CD4-positive, alpha-beta T cell (primary cell): ENCODE measurements at regions not wholly inside any gene's neighbourhood (a gene's known extent, or its start where the extent isn't known, plus 50 kb on each side); places are given as distances from the start of the nearest gene placed in this dataset.

ENCODE experiments used
- ATAC-seq: fragments of 200-7000 bp; cut with Tn5 transposase; one replicate; pipeline ENCODE4 v1.10.0; 2022; ENCODE audit warnings: mild to moderate bottlenecking; ENCODE audit not compliant: poor library complexity
- CTCF ChIA-PET: fragments of 350-600 bp; sonication (Branson Sonifier 250); formaldehyde crosslinking; loops from one replicate; lab custom pipeline; 2021; ENCODE audit warnings: antibody characterized with exemption, inconsistent platforms; lab: Charles Lee
- POLR2A ChIA-PET: fragments of 350-600 bp; sonication (Branson Sonifier 250); formaldehyde crosslinking; loops from one replicate; lab custom pipeline; 2021; ENCODE audit warnings: antibody characterized with exemption, inconsistent platforms; lab: Charles Lee
- DNase-seq, 14 experiments: peaks; one replicate each; pipeline ENCODE4 v3.0.0-alpha.2; 2013 to 2020; ENCODE audit warnings: mixed read lengths in 2 of 14
- H3K27ac ChIP-seq, 2 donors: one replicate each; pipeline versions ENCODE4 v1.5.1 to v1.7.0; 2013; ENCODE audit warnings: low read length in 2 of 2, low read depth in 1 of 2, mild to moderate bottlenecking in 1 of 2
- H3K27me3 ChIP-seq, 2 experiments: 1 replicate in 1 of 2; 2 replicates in 1 of 2; pipeline versions ENCODE4 v1.6.1 to v1.7.0; 2013; ENCODE audit warnings: low read length in 2 of 2, control low read depth in 1 of 2, mild to moderate bottlenecking in 1 of 2, moderate library complexity in 1 of 2; ENCODE audit not compliant: insufficient read depth in 2 of 2, control insufficient read depth in 1 of 2
- H3K36me3 ChIP-seq: one replicate; pipeline ENCODE4 v1.6.1; 2013; ENCODE audit warnings: low read length, control low read depth; ENCODE audit not compliant: insufficient read depth
- H3K4me1 ChIP-seq: one replicate; pipeline ENCODE4 v1.6.1; 2013; ENCODE audit warnings: low read length, control low read depth; ENCODE audit not compliant: insufficient read depth
- H3K4me3 ChIP-seq: one replicate; pipeline ENCODE4 v1.5.1; 2013; ENCODE audit warnings: mild to moderate bottlenecking, low read length, moderate library complexity
- H3K9me3 ChIP-seq, 2 experiments: 1 replicate in 1 of 2; 2 replicates in 1 of 2; pipeline versions ENCODE4 v1.6.1 to v1.7.0; 2013; ENCODE audit warnings: low read length in 2 of 2, mild to moderate bottlenecking in 2 of 2, control low read depth in 1 of 2, moderate library complexity in 1 of 2; ENCODE audit not compliant: control insufficient read depth in 1 of 2, insufficient read depth in 1 of 2
- H3K27ac Mint-ChIP-seq: one replicate; pipeline ENCODE4 v1.8.0; 2020; ENCODE audit warnings: mixed read lengths
- H3K27me3 Mint-ChIP-seq: one replicate; pipeline ENCODE4 v1.8.0; 2021; ENCODE audit warnings: mixed read lengths
- H3K36me3 Mint-ChIP-seq: one replicate; pipeline ENCODE4 v1.8.0; 2021; ENCODE audit warnings: low read depth, mixed read lengths
- H3K4me1 Mint-ChIP-seq: one replicate; pipeline ENCODE4 v1.8.0; 2021; ENCODE audit warnings: low read depth, mixed read lengths
- H3K4me3 Mint-ChIP-seq: one replicate; pipeline ENCODE4 v1.8.0; 2020; ENCODE audit warnings: mild to moderate bottlenecking, mixed read lengths
- H3K9me3 Mint-ChIP-seq: one replicate; pipeline ENCODE4 v1.8.0; 2020; ENCODE audit warnings: mixed read lengths
- CTCF ChIP-seq: fragments of 200-600 bp; IDR thresholded peaks from one replicate; pipeline ENCODE4 v1.8.0; 2022; ENCODE audit warnings: antibody characterized with exemption, mild to moderate bottlenecking
- intact Hi-C, 2 experiments: fragments of 100-400 bp; cut with DNase I in 1 of 2; cut with micrococcal nuclease in 1 of 2; formaldehyde crosslinking; loops; one replicate each; pipeline versions ENCODE4 v1.15.1 to v1.9.0; 2023 to 2025; cut with DNase I, micrococcal nuclease

- DNase-seq (no peak), ATAC-seq (no peak)
- Mint-ChIP-seq H3K4me3 (no peak overlapping the region), H3K27ac (no peak overlapping the region), H3K36me3 (no peaks in the 10 kb centered on the region), H3K27me3 (peaks cover 5% of the 10 kb centered on the region), H3K9me3 (peaks cover 7% of the 10 kb centered on the region), H3K4me1 (no peaks in the 10 kb centered on the region)
- intact Hi-C loops = no loop called here
- ChIA-PET POLR2A (no interaction called here), CTCF (interaction anchor here (0.7 kb wide), 1 partner anchor 13 kb away, joined by 3 read pairs; no protein-coding TSS in a partner anchor)
- Histone ChIP-seq H3K27me3 (no peaks in the 10 kb centered on the region), H3K36me3 (no peaks in the 10 kb centered on the region), H3K27ac (no peak overlapping the region), H3K4me1 (no peaks in the 10 kb centered on the region), H3K9me3 (peaks cover 0 to 11% of the 10 kb centered on the region in 2 experiments), H3K4me3 (no peak overlapping the region)
- no peak for TF ChIP-seq CTCF
Measured at GRCh38 chr3:64300790-64301423, 75.6 kb upstream of the PRICKLE2 start.

GRCh38 chr3:64299206-64299605 is 73.9 kb upstream of the PRICKLE2 start:
- H3K27ac ChIP-seq = no peak overlapping the region
- POLR2A ChIA-PET = no interaction called here
- H3K9me3 Mint-ChIP-seq = peaks cover 7% of the 10 kb centered on the region
- no peak overlapping the region for H3K4me3 ChIP-seq
- no peak for ATAC-seq
- intact Hi-C loops = no loop called here
- H3K4me1 Mint-ChIP-seq = no peaks in the 10 kb centered on the region
- CTCF ChIA-PET = no interaction called here
- H3K27me3 ChIP-seq = no peaks in the 10 kb centered on the region
- H3K27me3 Mint-ChIP-seq = peaks cover 5% of the 10 kb centered on the region
- H3K4me3 Mint-ChIP-seq = no peak overlapping the region
- H3K36me3 Mint-ChIP-seq = no peaks in the 10 kb centered on the region
- no peak overlapping the region for H3K27ac Mint-ChIP-seq
- H3K4me1 ChIP-seq = no peaks in the 10 kb centered on the region
- no peaks in the 10 kb centered on the region for H3K36me3 ChIP-seq
- peaks cover 0 to 11% of the 10 kb centered on the region in 2 experiments for H3K9me3 ChIP-seq
- no peak for DNase-seq
- no peak for TF ChIP-seq CTCF

- H3K27me3 ChIP-seq = no peaks in the 10 kb centered on the region
- peaks cover 5 to 11% of the 10 kb centered on the region in 2 experiments for H3K9me3 ChIP-seq
- Mint-ChIP-seq H3K27me3 (peaks cover 3% of the 10 kb centered on the region), H3K27ac (no peak overlapping the region), H3K4me3 (no peak overlapping the region), H3K4me1 (no peaks in the 10 kb centered on the region), H3K36me3 (no peaks in the 10 kb centered on the region), H3K9me3 (peaks cover 8% of the 10 kb centered on the region)
- ChIA-PET POLR2A (no interaction called here), CTCF (no interaction called here)
- intact Hi-C loops = no loop called here
- no peak for TF ChIP-seq CTCF
- no peaks in the 10 kb centered on the region for H3K4me1 ChIP-seq
- no peak overlapping the region for H3K27ac ChIP-seq
- no peaks in the 10 kb centered on the region for H3K36me3 ChIP-seq
- DNase-seq (no peak), ATAC-seq (no peak)
- H3K4me3 ChIP-seq = no peak overlapping the region
Measured at GRCh38 chr3:64297563-64297962, 72.3 kb upstream of the PRICKLE2 start.
